ENCODE measurements at regions not wholly inside any gene's neighbourhood (a gene's known extent, or its start where the extent isn't known, plus 50 kb on each side); places are given as distances from the start of the nearest gene placed in this dataset.

GRCh38 chr12:4858386-4858785 lies 51.3 kb upstream of the KCNA1 start:
- no peak for DNase-seq (ENCODE audit: low spot score)

GRCh38 chr12:4859478-4860210 lies 50.1 kb upstream of the KCNA1 start:
- DNase-seq (ENCODE audit: low spot score) = no peak

Data from CD4-positive, alpha-beta T cell treated with Interleukin-6 at 100 ng/mL for 8 hours (primary cell).